ENCODE measurements at regions not wholly inside any gene's neighbourhood (a gene's known extent, or its start where the extent isn't known, plus 50 kb on each side); places are given as distances from the start of the nearest gene placed in this dataset.
A peak's percentile ranks its signal among the peaks of the same experiment; 100 is the strongest.

GRCh38 chr9:35540315-35540714 lies 50.4 kb downstream of the RUSC2 start:
- Mint-ChIP-seq H3K27ac (ENCODE audit: unreplicated experiment) (no peak overlapping the region), H3K4me1 (peaks cover 35% of the 10 kb centered on the region), H3K9me3 (no peaks in the 10 kb centered on the region), H3K36me3 (ENCODE audit: low read depth) (no peaks in the 10 kb centered on the region), H3K4me3 (peak overlapping the region; percentile 0), H3K27me3 (ENCODE audit: low read depth) (no peaks in the 10 kb centered on the region)
- no peak for DNase-seq (ENCODE audit: low read depth, low spot score)
- no peak for TF ChIP-seq CTCF (conservative IDR thresholded peaks at IDR 0.05)

GRCh38 chr9:35546853-35547252 lies 56.9 kb downstream of the RUSC2 start:
- Mint-ChIP-seq H3K4me1 (no peaks in the 10 kb centered on the region), H3K27me3 (ENCODE audit: low read depth) (no peaks in the 10 kb centered on the region), H3K4me3 (no peak overlapping the region), H3K27ac (ENCODE audit: unreplicated experiment) (no peak overlapping the region), H3K9me3 (no peaks in the 10 kb centered on the region), H3K36me3 (ENCODE audit: low read depth) (peaks cover 6% of the 10 kb centered on the region)
- DNase-seq (ENCODE audit: low read depth, low spot score) = no peak
- TF ChIP-seq CTCF (conservative IDR thresholded peaks at IDR 0.05) = no peak

GRCh38 chr9:35547889-35548418 lies 57.1 kb upstream of the TESK1 start:
- no peak overlapping the region for H3K4me3 Mint-ChIP-seq
- no peak overlapping the region for H3K27ac Mint-ChIP-seq (ENCODE audit: unreplicated experiment)
- no peak for DNase-seq (ENCODE audit: low read depth, low spot score)
- H3K36me3 Mint-ChIP-seq (ENCODE audit: low read depth) = peaks cover 6% of the 10 kb centered on the region
- no peaks in the 10 kb centered on the region for H3K27me3 Mint-ChIP-seq (ENCODE audit: low read depth)
- TF ChIP-seq CTCF (conservative IDR thresholded peaks at IDR 0.05) = no peak
- no peaks in the 10 kb centered on the region for H3K4me1 Mint-ChIP-seq
- no peaks in the 10 kb centered on the region for H3K9me3 Mint-ChIP-seq

GRCh38 chr9:35548571-35548970 lies 56.5 kb upstream of the TESK1 start:
- Mint-ChIP-seq H3K27ac (ENCODE audit: unreplicated experiment) (no peak overlapping the region), H3K4me3 (no peak overlapping the region), H3K4me1 (no peaks in the 10 kb centered on the region), H3K36me3 (ENCODE audit: low read depth) (peaks cover 6% of the 10 kb centered on the region), H3K9me3 (no peaks in the 10 kb centered on the region), H3K27me3 (ENCODE audit: low read depth) (no peaks in the 10 kb centered on the region)
- no peak for DNase-seq (ENCODE audit: low read depth, low spot score)
- TF ChIP-seq CTCF (conservative IDR thresholded peaks at IDR 0.05) = no peak

GRCh38 chr9:35549441-35549840 lies 55.6 kb upstream of the TESK1 start:
- Mint-ChIP-seq H3K4me1 (no peaks in the 10 kb centered on the region), H3K27ac (ENCODE audit: unreplicated experiment) (no peak overlapping the region), H3K36me3 (ENCODE audit: low read depth) (peaks cover 6% of the 10 kb centered on the region), H3K27me3 (ENCODE audit: low read depth) (no peaks in the 10 kb centered on the region), H3K9me3 (no peaks in the 10 kb centered on the region), H3K4me3 (no peak overlapping the region)
- no peak for DNase-seq (ENCODE audit: low read depth, low spot score)
- no peak for TF ChIP-seq CTCF (conservative IDR thresholded peaks at IDR 0.05)

- Mint-ChIP-seq H3K9me3 (no peaks in the 10 kb centered on the region), H3K4me1 (no peaks in the 10 kb centered on the region), H3K27me3 (ENCODE audit: low read depth) (no peaks in the 10 kb centered on the region), H3K27ac (ENCODE audit: unreplicated experiment) (no peak overlapping the region), H3K4me3 (no peak overlapping the region), H3K36me3 (ENCODE audit: low read depth) (peaks cover 5% of the 10 kb centered on the region)
- no peak for TF ChIP-seq CTCF (conservative IDR thresholded peaks at IDR 0.05)
- no peak for DNase-seq (ENCODE audit: low read depth, low spot score)
Observed at GRCh38 chr9:35552376-35552775, 52.7 kb upstream of the TESK1 start.

Data from neural crest cell (in vitro differentiated cells).